Hematopoietic multipotent progenitor cell treated with erythropoietin and hydrocortisone succinate and interleukin-3 and kit ligand, for 8 days (in vitro differentiated cells): ENCODE measurements at regions not wholly inside any gene's neighbourhood (a gene's known extent, or its start where the extent isn't known, plus 50 kb on each side); places are given as distances from the start of the nearest gene placed in this dataset.
A peak's percentile ranks its signal among the peaks of the same experiment; 100 is the strongest.
"Not testable (repeated sequence)": the region's sequence is repeated elsewhere in the genome, so short reads cannot be mapped to it uniquely, and the experiment has no call there.

Experiments used
- DNase-seq: peaks from one replicate; pipeline ENCODE4 v3.0.0-alpha.2; 2015

- DNase-seq, result no peak
Observed at GRCh38 chrX:68994135-68994890, 165.5 kb downstream of the EFNB1 start.

- no peak for DNase-seq
Observed at GRCh38 chrX:68992821-68993397, 164.1 kb downstream of the EFNB1 start.

- no peak for DNase-seq
Observed at GRCh38 chrX:68991691-68992345, 163.0 kb downstream of the EFNB1 start.

GRCh38 chrX:68990948-68991347 is 162.1 kb downstream of the EFNB1 start:
- DNase-seq, result no peak

GRCh38 chrX:68989865-68990606 is 161.2 kb downstream of the EFNB1 start:
- DNase-seq, result no peak

- DNase-seq, result no peak
Observed at GRCh38 chrX:68989456-68989855, 160.6 kb downstream of the EFNB1 start.

- no peak for DNase-seq
Observed at GRCh38 chrX:68988865-68989264, 160.0 kb downstream of the EFNB1 start.

GRCh38 chrX:68985135-68985755 is 156.4 kb downstream of the EFNB1 start:
- no peak for DNase-seq

- no peak for DNase-seq
Observed at GRCh38 chrX:68983004-68983857, 154.4 kb downstream of the EFNB1 start.

- no peak for DNase-seq
Observed at GRCh38 chrX:68982476-68982875, 153.7 kb downstream of the EFNB1 start.

GRCh38 chrX:68980906-68981616 is 152.2 kb downstream of the EFNB1 start:
- no peak for DNase-seq

GRCh38 chrX:68978655-68979054 is 149.8 kb downstream of the EFNB1 start:
- DNase-seq, result no peak

- no peak for DNase-seq
Observed at GRCh38 chrX:68978255-68978654, 149.4 kb downstream of the EFNB1 start.

GRCh38 chrX:68953331-68953730 is 124.5 kb downstream of the EFNB1 start:
- DNase-seq, result no peak

- not testable (repeated sequence) for DNase-seq
Observed at GRCh38 chrX:68951942-68952619, 123.3 kb downstream of the EFNB1 start.

- DNase-seq, result no peak
Observed at GRCh38 chrX:68950937-68951336, 122.1 kb downstream of the EFNB1 start.

GRCh38 chrX:68947882-68948605 is 119.2 kb downstream of the EFNB1 start:
- DNase-seq, result peak; percentile 24

- peak; percentile 15 for DNase-seq
Observed at GRCh38 chrX:68945603-68946228, 116.9 kb downstream of the EFNB1 start.

GRCh38 chrX:68945081-68945602 is 116.3 kb downstream of the EFNB1 start:
- no peak for DNase-seq
